Neural progenitor cell (in vitro differentiated cells): ENCODE measurements at regions not wholly inside any gene's neighbourhood (a gene's known extent, or its start where the extent isn't known, plus 50 kb on each side); places are given as distances from the start of the nearest gene placed in this dataset.

Source experiments
- CTCF ChIP-seq: fragments of 200-600 bp; sonication (generic); IDR thresholded peaks from 2 replicates; pipeline ENCODE4 v1.5.1; 2017; ENCODE audit warnings: antibody characterized with exemption, mild to moderate bottlenecking
- EZH2phosphoT487 ChIP-seq: fragments of 200-600 bp; sonication (generic); IDR thresholded peaks from 2 replicates; pipeline ENCODE4 v1.6.1; 2017; ENCODE audit warnings: antibody characterized with exemption

DNA sequence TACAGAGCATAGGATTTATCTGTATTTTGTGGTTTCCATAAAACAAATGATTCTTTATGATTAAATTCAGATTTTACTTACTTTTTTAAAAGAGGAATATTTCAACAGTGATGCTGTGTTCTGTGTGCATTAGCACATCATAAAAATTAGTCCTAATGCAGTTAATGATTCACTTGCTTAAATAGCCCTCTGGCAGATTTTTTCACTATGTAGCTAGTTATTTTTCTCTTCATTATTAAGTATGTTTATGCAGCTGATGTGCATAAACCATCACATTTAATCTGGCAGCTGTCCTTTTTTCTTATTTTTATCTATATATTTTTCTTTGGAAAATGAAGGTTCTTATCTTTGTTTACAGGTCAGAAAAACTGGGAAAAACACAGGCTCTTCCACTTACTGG lies 127.2 kb downstream of the ZNF486 start:
- TF ChIP-seq CTCF = no peak
- TF ChIP-seq EZH2phosphoT487 = no peak
